Hypothalamus (tissue), 51 donors: ENCODE measurements at regions not wholly inside any gene's neighbourhood (a gene's known extent, or its start where the extent isn't known, plus 50 kb on each side); places are given as distances from the start of the nearest gene placed in this dataset.

Experiments
- DNase-seq, 51 donors: peaks; one replicate each; lab custom pipeline; 2025; lab: John Stamatoyannopoulos, UW

- no peak for DNase-seq
Measured at GRCh38 chr17:10992106-10992880, 154.4 kb upstream of the PIRT start.

DNA sequence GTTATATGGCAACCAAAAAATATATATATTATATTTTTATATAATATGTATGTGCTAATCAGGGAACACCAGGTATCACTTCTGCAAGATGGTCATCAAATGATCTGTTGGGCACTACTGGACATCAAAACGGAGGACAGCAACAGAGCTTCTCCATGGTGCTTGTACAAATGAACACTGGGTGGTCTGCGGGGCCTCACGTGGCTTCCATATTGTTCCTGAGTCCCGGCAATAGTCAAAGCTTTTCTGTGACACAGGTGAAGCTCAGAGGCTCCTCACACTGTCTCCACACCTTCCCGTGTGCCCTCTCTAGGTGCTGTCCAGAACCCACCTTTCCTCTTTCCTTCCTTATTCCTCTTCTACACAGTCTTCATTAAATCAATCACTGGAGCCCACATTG, 149.9 kb upstream of the PIRT start:
- DNase-seq = no peak

GRCh38 chr17:10984220-10984619, 146.3 kb upstream of the PIRT start:
- DNase-seq = no peak

DNA sequence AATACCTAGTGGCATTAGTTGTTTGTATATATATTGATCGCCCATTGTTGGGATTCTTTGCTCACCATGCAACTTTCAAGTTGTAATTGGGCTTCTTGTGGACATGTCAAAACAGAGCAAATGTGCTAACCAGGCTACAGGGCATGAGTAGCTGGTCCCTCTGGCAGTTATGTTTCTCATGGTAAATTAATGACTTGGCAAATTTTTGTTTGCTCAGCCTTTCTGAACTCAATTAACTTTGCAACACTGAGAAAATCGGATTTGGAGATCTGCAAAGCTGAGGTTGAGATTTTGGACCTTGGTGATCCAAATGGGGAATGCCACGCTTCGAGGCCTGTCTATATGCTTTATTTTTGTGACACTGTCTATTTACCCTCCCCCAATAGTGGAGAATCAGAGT, 138.5 kb upstream of the PIRT start:
- DNase-seq = no peak

DNA sequence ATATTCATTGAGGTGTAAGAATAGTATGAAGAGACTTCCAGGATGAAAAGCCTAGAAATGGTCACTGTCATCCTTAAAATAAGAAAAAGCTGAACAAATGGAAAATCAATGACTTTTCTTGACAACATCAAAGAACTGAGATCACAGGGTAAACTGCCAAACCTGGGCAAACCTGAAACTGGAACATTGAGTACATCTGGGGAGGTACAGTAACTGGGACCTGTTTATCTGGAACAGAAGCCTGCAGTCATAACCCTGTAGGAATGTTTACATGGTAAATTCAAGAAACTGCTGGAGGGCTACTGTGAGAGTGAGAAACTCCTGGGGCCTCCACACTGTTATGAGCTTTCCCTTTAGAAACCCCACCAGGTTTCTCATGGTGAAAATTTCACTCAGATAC, 130.1 kb upstream of the PIRT start:
- no peak for DNase-seq

GRCh38 chr17:10956821-10957220, 118.9 kb upstream of the PIRT start:
- no peak for DNase-seq

- no peak for DNase-seq
Measured at GRCh38 chr17:10944819-10945218, 106.9 kb upstream of the PIRT start.

DNA sequence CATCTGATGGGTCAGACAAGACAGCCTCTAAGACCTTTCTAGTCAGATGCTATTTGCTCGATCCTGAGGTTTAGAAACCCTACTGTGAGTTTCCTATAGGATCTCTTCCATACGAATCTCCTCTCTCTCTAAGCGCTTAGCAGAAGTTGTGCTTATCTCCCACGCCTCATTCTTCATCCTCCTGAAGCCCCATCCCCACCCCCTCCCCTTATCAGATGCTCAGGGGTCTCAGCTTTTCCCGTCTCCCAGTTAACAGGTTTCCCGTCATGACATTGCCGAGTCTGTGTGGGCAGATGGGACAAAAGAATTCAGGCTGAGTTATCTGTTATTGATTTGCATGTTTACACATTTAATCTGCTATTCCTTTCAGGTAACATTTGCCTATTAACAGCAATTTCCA, 99.0 kb upstream of the PIRT start:
- DNase-seq = no peak

- no peak for DNase-seq
Measured at GRCh38 chr17:10932938-10933337, 95.1 kb upstream of the PIRT start.

- no peak for DNase-seq
Measured at GRCh38 chr17:10931133-10931532, 93.2 kb upstream of the PIRT start.

DNA sequence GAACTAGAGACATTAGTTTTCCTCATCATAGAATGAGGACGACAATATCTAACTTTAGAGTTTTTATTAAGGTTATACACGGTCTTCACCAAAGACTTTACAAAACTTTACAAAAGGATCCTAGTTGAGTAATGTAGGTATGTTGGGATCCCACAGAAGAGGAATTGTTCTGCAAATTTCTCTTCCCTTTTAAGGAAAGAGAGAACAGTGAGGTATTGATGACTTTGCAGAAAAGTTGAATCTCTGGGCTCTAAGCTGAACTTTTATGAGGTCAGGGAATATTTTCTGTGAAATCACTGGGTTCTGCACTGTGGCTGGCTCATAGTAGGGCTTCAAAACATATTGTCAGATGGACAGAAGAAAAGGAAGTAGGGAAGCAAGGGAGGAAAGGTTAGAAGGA, 89.8 kb upstream of the PIRT start:
- no peak for DNase-seq

DNA sequence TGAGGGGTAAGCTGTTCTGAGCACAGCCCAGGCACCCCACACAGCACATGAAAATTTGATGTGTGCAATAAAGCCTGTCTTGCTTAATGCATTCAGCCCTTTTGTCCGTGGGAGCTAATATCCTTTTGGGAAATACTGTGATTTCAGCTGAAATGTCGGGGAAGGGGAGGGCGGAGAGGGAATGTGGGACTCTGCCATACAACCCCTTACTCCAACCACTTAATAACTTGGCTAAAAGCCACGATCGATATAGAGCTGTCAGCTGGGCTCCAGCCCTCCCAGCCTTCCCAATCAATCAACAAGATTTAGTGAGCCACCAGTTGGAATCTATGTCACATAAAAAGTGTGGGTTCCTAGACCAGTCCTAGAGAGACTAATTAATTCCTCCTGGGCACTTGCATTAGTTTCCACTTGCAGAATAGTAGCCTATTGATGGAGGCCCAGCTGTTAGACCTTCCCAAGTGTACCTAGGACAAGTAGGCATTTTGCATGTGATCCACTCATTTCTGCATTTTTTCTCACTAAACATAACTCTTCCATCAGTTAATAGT, 82.7 kb upstream of the PIRT start:
- no peak for DNase-seq

DNA sequence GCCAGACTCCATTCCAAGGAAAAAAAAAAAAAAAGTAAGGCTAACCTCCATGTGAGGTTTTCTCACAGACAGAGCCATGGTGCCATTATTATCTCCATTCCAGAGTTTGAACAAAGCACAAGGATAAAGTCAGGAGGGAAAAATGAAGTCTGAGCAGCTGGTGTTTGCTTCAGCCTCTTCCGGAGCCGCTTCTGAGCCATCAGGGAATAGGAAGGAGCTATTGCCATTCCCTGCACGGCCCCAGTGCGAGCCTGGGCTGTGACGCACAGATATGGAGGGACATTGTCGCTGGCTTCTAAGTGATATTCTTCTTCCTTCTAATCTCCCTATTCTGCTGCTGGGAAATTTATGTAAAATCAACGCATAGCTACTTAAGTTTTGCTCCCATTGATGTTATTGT, 69.5 kb upstream of the PIRT start:
- DNase-seq = no peak

DNA sequence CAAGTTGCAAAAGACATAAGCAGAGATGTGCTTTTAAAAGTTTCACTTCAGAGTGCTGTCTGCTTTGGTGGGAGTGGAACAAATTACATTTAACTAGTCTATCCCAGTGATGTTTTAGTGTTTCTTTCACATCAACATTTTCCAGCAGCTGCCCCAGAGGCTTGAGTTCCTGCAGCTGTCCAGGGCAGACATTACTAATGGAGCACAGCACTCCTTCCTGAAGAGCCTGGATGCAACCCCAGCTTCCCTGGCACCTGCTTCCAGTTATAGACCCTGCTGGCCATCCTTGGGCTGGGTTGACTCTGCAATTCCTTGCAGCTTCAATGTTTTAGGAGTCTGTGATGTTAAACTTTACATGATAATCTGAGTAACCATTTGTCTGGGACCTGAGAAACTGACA, 61.4 kb upstream of the PIRT start:
- DNase-seq = no peak

- DNase-seq = no peak
Measured at GRCh38 chr17:10894220-10894619, 56.3 kb upstream of the PIRT start.

DNA sequence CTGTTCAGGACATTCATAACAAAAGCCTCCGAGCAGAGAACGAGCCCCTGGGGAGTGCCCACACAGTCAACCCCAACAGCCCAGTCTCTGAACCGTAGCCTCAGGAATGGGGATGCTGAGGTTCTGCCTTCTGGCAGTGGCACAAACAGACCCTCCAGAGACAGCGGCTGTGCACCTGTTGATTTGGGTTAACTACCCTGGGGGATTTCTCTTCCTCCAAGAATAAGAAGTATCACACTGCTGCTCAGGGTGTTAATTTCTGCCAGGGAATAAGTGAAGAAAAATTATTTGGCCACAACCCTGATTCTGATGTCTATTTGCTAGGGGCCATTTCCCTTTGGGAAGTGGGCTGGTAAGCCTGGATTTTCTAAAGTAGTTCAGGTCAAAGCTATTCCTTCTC, 51.0 kb upstream of the PIRT start:
- no peak for DNase-seq
